GM23338 (cell line): ENCODE measurements at regions not wholly inside any gene's neighbourhood (a gene's known extent, or its start where the extent isn't known, plus 50 kb on each side); places are given as distances from the start of the nearest gene placed in this dataset.

Experiments
- ATAC-seq: fragments of 200-7000 bp; cut with Tn5 transposase; 3 replicates; pipeline ENCODE4 v1.9.1; 2020
- DNase-seq: peaks from one replicate; pipeline ENCODE4 v3.0.0-alpha.2; 2015; ENCODE audit warnings: low spot score
- H2AFZ ChIP-seq: fragments of 200-600 bp; sonication (generic); 2 replicates; pipeline ENCODE4 v1.8.0; 2016; ENCODE audit warnings: antibody characterized with exemption, mild to moderate bottlenecking, moderate library complexity
- H3F3A ChIP-seq: fragments of 200-600 bp; sonication (generic); replicated peaks from 2 replicates; pipeline ENCODE4 v1.8.0; 2017; ENCODE audit warnings: antibody characterized with exemption, mixed run types, low read depth
- H3K27ac ChIP-seq: fragments of 200-600 bp; sonication (generic); 2 replicates; pipeline ENCODE4 v1.6.1; 2016; ENCODE audit warnings: low read depth
- H3K27me3 ChIP-seq: fragments of 200-600 bp; sonication (generic); 2 replicates; pipeline ENCODE4 v1.8.0; 2016; ENCODE audit warnings: mild to moderate bottlenecking, mixed run types, moderate library complexity; ENCODE audit not compliant: insufficient read depth
- H3K36me3 ChIP-seq: fragments of 200-600 bp; sonication (generic); 2 replicates; pipeline ENCODE4 v1.8.0; 2016; ENCODE audit warnings: mild to moderate bottlenecking; ENCODE audit not compliant: insufficient read depth
- H3K4me1 ChIP-seq: fragments of 200-600 bp; sonication (generic); 2 replicates; pipeline ENCODE4 v1.8.0; 2016; ENCODE audit warnings: mild to moderate bottlenecking, moderate library complexity; ENCODE audit not compliant: insufficient read depth
- H3K4me2 ChIP-seq: fragments of 200-600 bp; sonication (generic); 2 replicates; pipeline ENCODE4 v1.7.1; 2017; ENCODE audit warnings: mixed run types
- H3K4me3 ChIP-seq: fragments of 200-600 bp; sonication (generic); 2 replicates; pipeline ENCODE4 v1.6.1; 2016; ENCODE audit warnings: mixed run types
- H3K79me2 ChIP-seq: fragments of 200-600 bp; sonication (generic); replicated peaks from 2 replicates; pipeline ENCODE4 v1.8.0; 2017; ENCODE audit warnings: mild to moderate bottlenecking; ENCODE audit not compliant: insufficient read depth
- H3K9me2 ChIP-seq: fragments of 200-600 bp; sonication (generic); 2 replicates; pipeline ENCODE4 v1.8.0; 2017; ENCODE audit not compliant: insufficient read depth
- H4K20me1 ChIP-seq: fragments of 200-600 bp; sonication (generic); replicated peaks from 2 replicates; pipeline ENCODE4 v1.8.0; 2017; ENCODE audit warnings: mild to moderate bottlenecking; ENCODE audit not compliant: insufficient read depth
- H3K27ac Mint-ChIP-seq: 2 replicates; pipeline ENCODE4 v1.8.0; 2020; ENCODE audit warnings: inconsistent platforms, mild to moderate bottlenecking, moderate library complexity, mixed read lengths
- H3K27me3 Mint-ChIP-seq: 3 replicates; pipeline ENCODE4 v1.8.0; 2022; ENCODE audit warnings: low read depth, mild to moderate bottlenecking, moderate library complexity, mixed read lengths, inconsistent platforms; ENCODE audit not compliant: insufficient read depth, poor library complexity
- H3K36me3 Mint-ChIP-seq: 3 replicates; pipeline ENCODE4 v1.8.0; 2021; ENCODE audit warnings: low read depth, mild to moderate bottlenecking, inconsistent platforms, moderate library complexity, mixed read lengths
- H3K4me1 Mint-ChIP-seq: 3 replicates; pipeline ENCODE4 v1.8.0; 2020; ENCODE audit warnings: mild to moderate bottlenecking, inconsistent platforms, mixed read lengths
- H3K4me3 Mint-ChIP-seq: 3 replicates; pipeline ENCODE4 v1.8.0; 2021; ENCODE audit warnings: moderate library complexity, mild to moderate bottlenecking, inconsistent platforms, mixed read lengths
- H3K9me3 Mint-ChIP-seq: 3 replicates; pipeline ENCODE4 v1.8.0; 2020; ENCODE audit warnings: moderate library complexity, mild to moderate bottlenecking, inconsistent platforms, mixed read lengths
- EZH2 ChIP-seq: fragments of 200-600 bp; sonication (generic); IDR thresholded peaks from one replicate; pipeline ENCODE4 v1.8.0; 2017; ENCODE audit warnings: antibody characterized with exemption, mild to moderate bottlenecking, low read depth; ENCODE audit not compliant: unreplicated experiment
- EZH2phosphoT487 ChIP-seq: fragments of 200-600 bp; sonication (generic); IDR thresholded peaks from one replicate; pipeline ENCODE4 v1.8.1; 2018; ENCODE audit warnings: antibody characterized with exemption; ENCODE audit not compliant: unreplicated experiment
- JUNB ChIP-seq: IDR thresholded peaks from one replicate; pipeline ENCODE4 v1.6.1; 2016; ENCODE audit warnings: antibody characterized with exemption; ENCODE audit not compliant: unreplicated experiment
- ZNF331 ChIP-seq: fragments of 250-450 bp; sonication (Bioruptor Pico); IDR thresholded peaks from 2 replicates; pipeline ENCODE4 v1.5.0; 2020; ENCODE audit warnings: low read depth, mild to moderate bottlenecking, moderate library complexity
- TF ChIP-seq, protein P1 (sequence below): IDR thresholded peaks from 2 replicates; pipeline ENCODE4 v1.6.1; 2016; ENCODE audit warnings: antibody characterized with exemption
- TF ChIP-seq, protein P2 (sequence below): IDR thresholded peaks from one replicate; pipeline ENCODE4 v1.6.1; 2018; ENCODE audit warnings: antibody characterized with exemption; ENCODE audit not compliant: unreplicated experiment
- TF ChIP-seq, protein P3 (sequence below): fragments of 250-450 bp; sonication (Bioruptor Pico); IDR thresholded peaks from 2 replicates; pipeline ENCODE4 v1.5.0; 2020; ENCODE audit warnings: mild to moderate bottlenecking, moderate library complexity

DNA sequence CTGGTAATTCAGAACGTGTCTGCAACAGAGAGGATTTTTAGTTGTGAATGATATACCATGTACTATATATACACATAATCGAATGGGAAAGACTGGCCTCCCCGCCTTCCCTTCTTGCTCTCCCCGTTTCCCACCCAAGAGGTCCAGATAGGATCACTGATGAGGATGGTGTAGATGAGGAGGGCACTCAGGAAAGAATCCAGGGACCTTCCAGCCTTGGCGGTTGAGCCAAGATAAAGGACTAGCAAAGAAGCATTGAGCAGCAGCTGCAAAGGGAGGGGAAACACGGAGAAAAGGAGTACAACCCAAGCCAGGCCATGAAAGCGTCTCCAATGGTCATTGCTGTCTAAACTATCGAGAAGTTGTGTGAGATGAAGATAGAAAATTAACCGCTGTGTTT is 84.0 kb upstream of the EXOC2 start:
- ATAC-seq (no peak), DNase-seq (no peak)
- Histone ChIP-seq H3K36me3 (no peaks in the 10 kb centered on the region), H3K27me3 (no peaks in the 10 kb centered on the region), H3K27ac (no peak overlapping the region), H3K4me1 (no peaks in the 10 kb centered on the region), H3K4me3 (no peak overlapping the region), H3K9me2 (no peaks in the 10 kb centered on the region), H4K20me1 (no peaks in the 10 kb centered on the region), H2AFZ (no peak overlapping the region), H3K4me2 (no peak overlapping the region), H3F3A (no peaks in the 10 kb centered on the region), H3K79me2 (no peaks in the 10 kb centered on the region)
- Mint-ChIP-seq H3K27me3 (no peaks in the 10 kb centered on the region), H3K36me3 (no peaks in the 10 kb centered on the region), H3K9me3 (no peaks in the 10 kb centered on the region), H3K4me1 (peaks cover 10% of the 10 kb centered on the region), H3K4me3 (no peak overlapping the region), H3K27ac (no peak overlapping the region)
- TF ChIP-seq, protein P1, sequence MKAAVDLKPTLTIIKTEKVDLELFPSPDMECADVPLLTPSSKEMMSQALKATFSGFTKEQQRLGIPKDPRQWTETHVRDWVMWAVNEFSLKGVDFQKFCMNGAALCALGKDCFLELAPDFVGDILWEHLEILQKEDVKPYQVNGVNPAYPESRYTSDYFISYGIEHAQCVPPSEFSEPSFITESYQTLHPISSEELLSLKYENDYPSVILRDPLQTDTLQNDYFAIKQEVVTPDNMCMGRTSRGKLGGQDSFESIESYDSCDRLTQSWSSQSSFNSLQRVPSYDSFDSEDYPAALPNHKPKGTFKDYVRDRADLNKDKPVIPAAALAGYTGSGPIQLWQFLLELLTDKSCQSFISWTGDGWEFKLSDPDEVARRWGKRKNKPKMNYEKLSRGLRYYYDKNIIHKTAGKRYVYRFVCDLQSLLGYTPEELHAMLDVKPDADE: no peak
- TF ChIP-seq JUNB: no peak
- no peak for TF ChIP-seq EZH2
- TF ChIP-seq, protein P2, sequence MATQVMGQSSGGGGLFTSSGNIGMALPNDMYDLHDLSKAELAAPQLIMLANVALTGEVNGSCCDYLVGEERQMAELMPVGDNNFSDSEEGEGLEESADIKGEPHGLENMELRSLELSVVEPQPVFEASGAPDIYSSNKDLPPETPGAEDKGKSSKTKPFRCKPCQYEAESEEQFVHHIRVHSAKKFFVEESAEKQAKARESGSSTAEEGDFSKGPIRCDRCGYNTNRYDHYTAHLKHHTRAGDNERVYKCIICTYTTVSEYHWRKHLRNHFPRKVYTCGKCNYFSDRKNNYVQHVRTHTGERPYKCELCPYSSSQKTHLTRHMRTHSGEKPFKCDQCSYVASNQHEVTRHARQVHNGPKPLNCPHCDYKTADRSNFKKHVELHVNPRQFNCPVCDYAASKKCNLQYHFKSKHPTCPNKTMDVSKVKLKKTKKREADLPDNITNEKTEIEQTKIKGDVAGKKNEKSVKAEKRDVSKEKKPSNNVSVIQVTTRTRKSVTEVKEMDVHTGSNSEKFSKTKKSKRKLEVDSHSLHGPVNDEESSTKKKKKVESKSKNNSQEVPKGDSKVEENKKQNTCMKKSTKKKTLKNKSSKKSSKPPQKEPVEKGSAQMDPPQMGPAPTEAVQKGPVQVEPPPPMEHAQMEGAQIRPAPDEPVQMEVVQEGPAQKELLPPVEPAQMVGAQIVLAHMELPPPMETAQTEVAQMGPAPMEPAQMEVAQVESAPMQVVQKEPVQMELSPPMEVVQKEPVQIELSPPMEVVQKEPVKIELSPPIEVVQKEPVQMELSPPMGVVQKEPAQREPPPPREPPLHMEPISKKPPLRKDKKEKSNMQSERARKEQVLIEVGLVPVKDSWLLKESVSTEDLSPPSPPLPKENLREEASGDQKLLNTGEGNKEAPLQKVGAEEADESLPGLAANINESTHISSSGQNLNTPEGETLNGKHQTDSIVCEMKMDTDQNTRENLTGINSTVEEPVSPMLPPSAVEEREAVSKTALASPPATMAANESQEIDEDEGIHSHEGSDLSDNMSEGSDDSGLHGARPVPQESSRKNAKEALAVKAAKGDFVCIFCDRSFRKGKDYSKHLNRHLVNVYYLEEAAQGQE: no peak
- TF ChIP-seq EZH2phosphoT487: no peak
- TF ChIP-seq, protein P3, sequence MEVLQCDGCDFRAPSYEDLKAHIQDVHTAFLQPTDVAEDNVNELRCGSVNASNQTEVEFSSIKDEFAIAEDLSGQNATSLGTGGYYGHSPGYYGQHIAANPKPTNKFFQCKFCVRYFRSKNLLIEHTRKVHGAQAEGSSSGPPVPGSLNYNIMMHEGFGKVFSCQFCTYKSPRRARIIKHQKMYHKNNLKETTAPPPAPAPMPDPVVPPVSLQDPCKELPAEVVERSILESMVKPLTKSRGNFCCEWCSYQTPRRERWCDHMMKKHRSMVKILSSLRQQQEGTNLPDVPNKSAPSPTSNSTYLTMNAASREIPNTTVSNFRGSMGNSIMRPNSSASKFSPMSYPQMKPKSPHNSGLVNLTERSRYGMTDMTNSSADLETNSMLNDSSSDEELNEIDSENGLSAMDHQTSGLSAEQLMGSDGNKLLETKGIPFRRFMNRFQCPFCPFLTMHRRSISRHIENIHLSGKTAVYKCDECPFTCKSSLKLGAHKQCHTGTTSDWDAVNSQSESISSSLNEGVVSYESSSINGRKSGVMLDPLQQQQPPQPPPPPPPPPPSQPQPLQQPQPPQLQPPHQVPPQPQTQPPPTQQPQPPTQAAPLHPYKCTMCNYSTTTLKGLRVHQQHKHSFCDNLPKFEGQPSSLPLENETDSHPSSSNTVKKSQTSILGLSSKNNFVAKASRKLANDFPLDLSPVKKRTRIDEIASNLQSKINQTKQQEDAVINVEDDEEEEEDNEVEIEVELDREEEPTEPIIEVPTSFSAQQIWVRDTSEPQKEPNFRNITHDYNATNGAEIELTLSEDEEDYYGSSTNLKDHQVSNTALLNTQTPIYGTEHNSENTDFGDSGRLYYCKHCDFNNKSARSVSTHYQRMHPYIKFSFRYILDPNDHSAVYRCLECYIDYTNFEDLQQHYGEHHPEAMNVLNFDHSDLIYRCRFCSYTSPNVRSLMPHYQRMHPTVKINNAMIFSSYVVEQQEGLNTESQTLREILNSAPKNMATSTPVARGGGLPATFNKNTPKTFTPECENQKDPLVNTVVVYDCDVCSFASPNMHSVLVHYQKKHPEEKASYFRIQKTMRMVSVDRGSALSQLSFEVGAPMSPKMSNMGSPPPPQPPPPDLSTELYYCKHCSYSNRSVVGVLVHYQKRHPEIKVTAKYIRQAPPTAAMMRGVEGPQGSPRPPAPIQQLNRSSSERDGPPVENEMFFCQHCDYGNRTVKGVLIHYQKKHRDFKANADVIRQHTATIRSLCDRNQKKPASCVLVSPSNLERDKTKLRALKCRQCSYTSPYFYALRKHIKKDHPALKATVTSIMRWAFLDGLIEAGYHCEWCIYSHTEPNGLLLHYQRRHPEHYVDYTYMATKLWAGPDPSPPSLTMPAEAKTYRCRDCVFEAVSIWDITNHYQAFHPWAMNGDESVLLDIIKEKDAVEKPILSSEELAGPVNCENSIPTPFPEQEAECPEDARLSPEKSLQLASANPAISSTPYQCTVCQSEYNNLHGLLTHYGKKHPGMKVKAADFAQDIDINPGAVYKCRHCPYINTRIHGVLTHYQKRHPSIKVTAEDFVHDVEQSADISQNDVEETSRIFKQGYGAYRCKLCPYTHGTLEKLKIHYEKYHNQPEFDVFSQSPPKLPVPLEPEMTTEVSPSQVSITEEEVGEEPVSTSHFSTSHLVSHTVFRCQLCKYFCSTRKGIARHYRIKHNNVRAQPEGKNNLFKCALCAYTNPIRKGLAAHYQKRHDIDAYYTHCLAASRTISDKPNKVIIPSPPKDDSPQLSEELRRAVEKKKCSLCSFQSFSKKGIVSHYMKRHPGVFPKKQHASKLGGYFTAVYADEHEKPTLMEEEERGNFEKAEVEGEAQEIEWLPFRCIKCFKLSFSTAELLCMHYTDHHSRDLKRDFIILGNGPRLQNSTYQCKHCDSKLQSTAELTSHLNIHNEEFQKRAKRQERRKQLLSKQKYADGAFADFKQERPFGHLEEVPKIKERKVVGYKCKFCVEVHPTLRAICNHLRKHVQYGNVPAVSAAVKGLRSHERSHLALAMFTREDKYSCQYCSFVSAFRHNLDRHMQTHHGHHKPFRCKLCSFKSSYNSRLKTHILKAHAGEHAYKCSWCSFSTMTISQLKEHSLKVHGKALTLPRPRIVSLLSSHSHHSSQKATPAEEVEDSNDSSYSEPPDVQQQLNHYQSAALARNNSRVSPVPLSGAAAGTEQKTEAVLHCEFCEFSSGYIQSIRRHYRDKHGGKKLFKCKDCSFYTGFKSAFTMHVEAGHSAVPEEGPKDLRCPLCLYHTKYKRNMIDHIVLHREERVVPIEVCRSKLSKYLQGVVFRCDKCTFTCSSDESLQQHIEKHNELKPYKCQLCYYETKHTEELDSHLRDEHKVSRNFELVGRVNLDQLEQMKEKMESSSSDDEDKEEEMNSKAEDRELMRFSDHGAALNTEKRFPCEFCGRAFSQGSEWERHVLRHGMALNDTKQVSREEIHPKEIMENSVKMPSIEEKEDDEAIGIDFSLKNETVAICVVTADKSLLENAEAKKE (CRISPR knock-in tag): no peak
- TF ChIP-seq ZNF331 (CRISPR knock-in tag): no peak
